OCI-LY3 (cell line): ENCODE measurements at regions not wholly inside any gene's neighbourhood (a gene's known extent, or its start where the extent isn't known, plus 50 kb on each side); places are given as distances from the start of the nearest gene placed in this dataset.

Source experiments
- H2AFZ ChIP-seq: fragments of 200-600, 300-600 bp; shearing (Covaris generic); 2 replicates; pipeline ENCODE4 v1.6.0; 2014; ENCODE audit warnings: antibody characterized with exemption, low read depth, low read length
- H3K27ac ChIP-seq: fragments of 200-600, 300-600 bp; sonication (generic); 2 replicates; pipeline ENCODE4 v1.5.1; 2014; ENCODE audit warnings: mild to moderate bottlenecking, low read length, moderate library complexity, mixed read lengths
- H3K27me3 ChIP-seq: fragments of 200-600, 300-600 bp; sonication (generic); 2 replicates; pipeline ENCODE4 v1.6.1; 2014; ENCODE audit warnings: low read depth, low read length, mixed read lengths
- H3K36me3 ChIP-seq: fragments of 200-600, 300-600 bp; sonication (generic); replicated peaks from 2 replicates; pipeline ENCODE3; 2014; ENCODE audit warnings: low read depth, low read length, mixed read lengths
- H3K4me1 ChIP-seq: fragments of 300-600, 200-600 bp; sonication (generic); 2 replicates; pipeline ENCODE4 v1.6.1; 2014; ENCODE audit warnings: low read length, mixed read lengths
- H3K4me2 ChIP-seq: fragments of 200-600, 300-600 bp; sonication (generic); 2 replicates; pipeline ENCODE4 v1.6.1; 2014; ENCODE audit warnings: low read length, mixed read lengths
- H3K4me3 ChIP-seq: fragments of 300-600, 200-600 bp; sonication (generic); 2 replicates; pipeline ENCODE4 v1.5.1; 2014; ENCODE audit warnings: antibody characterized with exemption, mild to moderate bottlenecking, low read length, moderate library complexity
- H3K79me2 ChIP-seq: fragments of 300-600, 200-600 bp; shearing (Covaris generic); 2 replicates; pipeline ENCODE4 v1.6.1; 2014; ENCODE audit warnings: mild to moderate bottlenecking, low read length, mixed read lengths
- H3K9ac ChIP-seq: fragments of 300-600, 200-600 bp; shearing (Covaris generic); 2 replicates; pipeline ENCODE4 v1.6.0; 2014; ENCODE audit warnings: mild to moderate bottlenecking, low read length, moderate library complexity
- H3K9me3 ChIP-seq: fragments of 200-600, 300-600 bp; shearing (Covaris generic); 2 replicates; pipeline ENCODE4 v1.6.1; 2014; ENCODE audit warnings: low read length, mixed read lengths; ENCODE audit not compliant: insufficient read depth
- H4K20me1 ChIP-seq: fragments of 200-600, 300-600 bp; sonication (generic); 2 replicates; pipeline ENCODE4 v1.6.1; 2016; ENCODE audit warnings: low read length, mixed read lengths; ENCODE audit not compliant: insufficient read depth
- EZH2phosphoT487 ChIP-seq: fragments of 200-600 bp; shearing (Covaris generic); IDR thresholded peaks from 2 replicates; pipeline ENCODE4 v1.6.1; 2018; ENCODE audit warnings: antibody characterized with exemption, mixed run types, low read depth
- TF ChIP-seq, protein P1 (sequence below): fragments of 200-600, 300-600 bp; sonication (generic); IDR thresholded peaks from 2 replicates; pipeline ENCODE4 v1.5.1; 2014; ENCODE audit warnings: antibody characterized with exemption, low read length, low read depth

DNA sequence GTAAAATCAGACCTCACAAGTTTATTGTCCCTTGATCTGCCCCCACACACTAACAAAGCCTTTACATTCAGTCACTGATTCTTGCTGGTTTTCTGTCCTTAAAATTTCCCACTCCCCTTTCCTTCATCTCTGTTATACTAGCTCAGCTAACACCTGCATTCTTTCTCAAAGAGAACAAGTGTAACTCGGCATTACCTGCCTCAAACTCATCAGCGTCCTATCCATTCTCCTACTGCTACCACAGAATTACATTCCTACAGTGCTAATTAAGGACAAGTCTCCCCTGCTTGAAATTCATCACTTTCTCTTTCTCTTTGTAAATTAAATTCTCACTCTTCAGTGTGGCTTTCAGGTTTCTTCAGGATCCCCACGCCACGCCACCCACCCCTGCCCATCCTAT lies 773.2 kb downstream of the FRK start:
- Histone ChIP-seq H3K27ac (no peak overlapping the region), H3K4me3 (no peak overlapping the region), H3K36me3 (no peaks in the 10 kb centered on the region), H4K20me1 (no peaks in the 10 kb centered on the region), H3K79me2 (no peaks in the 10 kb centered on the region), H3K27me3 (no peaks in the 10 kb centered on the region), H3K9me3 (no peaks in the 10 kb centered on the region), H2AFZ (no peak overlapping the region), H3K4me2 (no peak overlapping the region), H3K4me1 (no peaks in the 10 kb centered on the region), H3K9ac (no peak overlapping the region)
- no peak for TF ChIP-seq EZH2phosphoT487
- TF ChIP-seq, protein P1, sequence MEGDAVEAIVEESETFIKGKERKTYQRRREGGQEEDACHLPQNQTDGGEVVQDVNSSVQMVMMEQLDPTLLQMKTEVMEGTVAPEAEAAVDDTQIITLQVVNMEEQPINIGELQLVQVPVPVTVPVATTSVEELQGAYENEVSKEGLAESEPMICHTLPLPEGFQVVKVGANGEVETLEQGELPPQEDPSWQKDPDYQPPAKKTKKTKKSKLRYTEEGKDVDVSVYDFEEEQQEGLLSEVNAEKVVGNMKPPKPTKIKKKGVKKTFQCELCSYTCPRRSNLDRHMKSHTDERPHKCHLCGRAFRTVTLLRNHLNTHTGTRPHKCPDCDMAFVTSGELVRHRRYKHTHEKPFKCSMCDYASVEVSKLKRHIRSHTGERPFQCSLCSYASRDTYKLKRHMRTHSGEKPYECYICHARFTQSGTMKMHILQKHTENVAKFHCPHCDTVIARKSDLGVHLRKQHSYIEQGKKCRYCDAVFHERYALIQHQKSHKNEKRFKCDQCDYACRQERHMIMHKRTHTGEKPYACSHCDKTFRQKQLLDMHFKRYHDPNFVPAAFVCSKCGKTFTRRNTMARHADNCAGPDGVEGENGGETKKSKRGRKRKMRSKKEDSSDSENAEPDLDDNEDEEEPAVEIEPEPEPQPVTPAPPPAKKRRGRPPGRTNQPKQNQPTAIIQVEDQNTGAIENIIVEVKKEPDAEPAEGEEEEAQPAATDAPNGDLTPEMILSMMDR: no peak

DNA sequence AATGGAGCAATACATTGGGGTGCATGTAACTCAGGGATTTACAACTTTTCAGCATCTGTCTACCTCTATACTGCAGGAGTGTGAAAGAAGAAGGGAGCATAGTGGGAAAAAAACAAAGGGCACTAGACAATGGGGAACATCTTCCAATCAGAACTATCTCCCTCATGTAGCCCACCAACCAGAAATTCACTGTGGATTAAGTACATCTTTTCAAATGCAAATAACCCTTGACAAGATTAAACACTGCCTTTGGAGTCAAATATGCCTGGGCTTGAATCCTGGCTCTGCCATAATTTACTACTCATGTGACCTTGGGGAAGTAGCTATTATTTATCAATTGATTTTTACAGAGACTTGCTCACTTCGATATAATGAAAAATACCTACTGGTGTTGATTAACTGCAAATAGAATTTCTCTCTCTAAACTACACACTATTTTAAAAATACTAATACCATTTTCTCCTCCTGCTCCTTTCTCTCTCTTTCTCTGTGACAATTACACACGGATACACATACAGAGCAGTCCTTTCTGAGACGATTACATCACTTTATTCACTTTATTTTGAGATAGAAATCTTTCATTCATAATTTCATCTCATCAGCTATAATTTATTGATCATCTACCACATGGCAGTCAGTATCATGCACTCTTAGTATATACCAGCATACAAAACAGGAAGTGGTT lies 783.7 kb downstream of the FRK start:
- no peak for TF ChIP-seq EZH2phosphoT487
- TF ChIP-seq, protein P1: no peak
- Histone ChIP-seq H3K4me2 (no peak overlapping the region), H3K4me1 (no peaks in the 10 kb centered on the region), H3K79me2 (no peaks in the 10 kb centered on the region), H3K9me3 (no peaks in the 10 kb centered on the region), H4K20me1 (no peaks in the 10 kb centered on the region), H3K27me3 (no peaks in the 10 kb centered on the region), H3K9ac (no peak overlapping the region), H3K36me3 (no peaks in the 10 kb centered on the region), H3K4me3 (no peak overlapping the region), H3K27ac (no peak overlapping the region), H2AFZ (no peak overlapping the region)

DNA sequence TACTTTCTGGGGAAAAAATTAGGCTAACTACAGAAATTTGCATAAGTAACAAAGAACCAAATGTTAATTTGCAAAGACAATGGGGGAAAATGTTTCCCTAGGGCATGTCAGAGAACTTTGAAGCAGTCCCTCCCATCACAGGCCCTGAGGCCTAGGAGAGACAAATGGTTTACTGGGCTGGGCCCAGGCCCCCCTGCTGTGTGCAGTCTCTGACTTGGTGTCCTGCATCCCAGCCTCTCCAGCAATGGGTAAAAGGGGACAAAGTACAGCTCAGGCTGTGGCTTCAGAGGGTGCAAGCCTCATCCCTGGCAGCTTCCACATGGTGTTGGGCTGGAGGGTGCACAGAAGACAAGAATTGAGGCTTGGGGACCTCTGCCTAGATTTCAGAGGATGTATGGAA lies 788.4 kb downstream of the FRK start:
- no peak overlapping the region for H2AFZ ChIP-seq
- no peak overlapping the region for H3K27ac ChIP-seq
- H3K4me1 ChIP-seq: no peaks in the 10 kb centered on the region
- H3K4me2 ChIP-seq: no peak overlapping the region
- no peaks in the 10 kb centered on the region for H3K79me2 ChIP-seq
- no peaks in the 10 kb centered on the region for H4K20me1 ChIP-seq
- H3K9ac ChIP-seq: no peak overlapping the region
- H3K36me3 ChIP-seq: no peaks in the 10 kb centered on the region
- TF ChIP-seq, protein P1: no peak
- TF ChIP-seq EZH2phosphoT487: no peak
- H3K4me3 ChIP-seq: no peak overlapping the region
- no peaks in the 10 kb centered on the region for H3K27me3 ChIP-seq
- no peaks in the 10 kb centered on the region for H3K9me3 ChIP-seq

DNA sequence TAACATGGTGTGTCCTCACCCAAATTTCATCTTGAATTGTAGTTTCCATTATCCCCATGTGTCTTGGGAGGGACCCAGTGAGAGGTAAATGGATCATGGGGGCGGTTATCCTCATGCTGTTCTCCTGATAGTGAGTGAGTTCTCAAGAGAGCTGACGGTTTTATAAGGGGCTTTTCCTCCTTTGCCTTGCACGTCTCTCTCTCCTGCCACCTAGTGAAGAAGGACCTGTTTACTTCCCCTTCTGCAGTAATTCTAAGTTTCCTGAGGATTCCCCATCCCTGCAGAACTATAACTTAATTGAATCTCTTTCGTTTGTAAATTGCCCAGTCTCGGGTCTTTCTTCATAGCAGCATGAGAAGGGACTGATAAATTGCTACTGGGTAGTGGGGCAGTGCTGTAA lies 789.3 kb downstream of the FRK start:
- TF ChIP-seq EZH2phosphoT487: no peak
- TF ChIP-seq, protein P1: no peak
- Histone ChIP-seq H3K27ac (no peak overlapping the region), H2AFZ (no peak overlapping the region)

More for the DNA sequence above, 789.3 kb downstream of the FRK start:
- Histone ChIP-seq H3K4me2 (no peak overlapping the region), H3K4me1 (no peaks in the 10 kb centered on the region), H3K27me3 (no peaks in the 10 kb centered on the region), H3K4me3 (no peak overlapping the region), H3K9ac (no peak overlapping the region), H3K36me3 (no peaks in the 10 kb centered on the region), H3K9me3 (no peaks in the 10 kb centered on the region), H4K20me1 (no peaks in the 10 kb centered on the region), H3K79me2 (no peaks in the 10 kb centered on the region)
